NCI-H128 (cell line): ENCODE measurements at regions not wholly inside any gene's neighbourhood (a gene's known extent, or its start where the extent isn't known, plus 50 kb on each side); places are given as distances from the start of the nearest gene placed in this dataset.
"Not testable (repeated sequence)": the region's sequence is repeated elsewhere in the genome, so short reads cannot be mapped to it uniquely, and the experiment has no call there.

Experiments used
- DNase-seq: peaks from one replicate; lab custom pipeline; 2025; ENCODE audit not compliant: unreplicated experiment; lab: John Stamatoyannopoulos, UW

- no peak for DNase-seq
Observed at GRCh38 chr15:46894644-46895043, 822.7 kb upstream of the SEMA6D start.

GRCh38 chr15:46897266-46897665 is 820.0 kb upstream of the SEMA6D start:
- DNase-seq, result no peak

- no peak for DNase-seq
Observed at GRCh38 chr15:46901001-46901400, 816.3 kb upstream of the SEMA6D start.

- DNase-seq, result no peak
Observed at GRCh38 chr15:46917721-46918252, 799.5 kb upstream of the SEMA6D start.

GRCh38 chr15:46918462-46919140 is 798.7 kb upstream of the SEMA6D start:
- DNase-seq, result no peak

- DNase-seq, result no peak
Observed at GRCh38 chr15:46921891-46922290, 795.4 kb upstream of the SEMA6D start.

- no peak for DNase-seq
Observed at GRCh38 chr15:46930426-46930825, 786.9 kb upstream of the SEMA6D start.

GRCh38 chr15:46933332-46933731 is 784.0 kb upstream of the SEMA6D start:
- no peak for DNase-seq

- no peak for DNase-seq
Observed at GRCh38 chr15:46934851-46935250, 782.5 kb upstream of the SEMA6D start.

- DNase-seq, result no peak
Observed at GRCh38 chr15:46938169-46938568, 779.1 kb upstream of the SEMA6D start.

- no peak for DNase-seq
Observed at GRCh38 chr15:46941241-46941640, 776.1 kb upstream of the SEMA6D start.

- DNase-seq, result no peak
Observed at GRCh38 chr15:46946953-46947352, 770.4 kb upstream of the SEMA6D start.

GRCh38 chr15:46955576-46955975 is 761.7 kb upstream of the SEMA6D start:
- DNase-seq, result no peak

- no peak for DNase-seq
Observed at GRCh38 chr15:46956456-46956855, 760.8 kb upstream of the SEMA6D start.

- no peak for DNase-seq
Observed at GRCh38 chr15:46956881-46957280, 760.4 kb upstream of the SEMA6D start.

- no peak for DNase-seq
Observed at GRCh38 chr15:46960581-46960980, 756.7 kb upstream of the SEMA6D start.

GRCh38 chr15:46961795-46962194 is 755.5 kb upstream of the SEMA6D start:
- DNase-seq, result no peak

- not testable (repeated sequence) for DNase-seq
Observed at GRCh38 chr15:46988055-46988454, 729.2 kb upstream of the SEMA6D start.

- DNase-seq, result no peak
Observed at GRCh38 chr15:46996359-46996758, 720.9 kb upstream of the SEMA6D start.

- no peak for DNase-seq
Observed at GRCh38 chr15:46997501-46997900, 719.8 kb upstream of the SEMA6D start.

GRCh38 chr15:47003568-47003967 is 713.7 kb upstream of the SEMA6D start:
- DNase-seq, result no peak

- no peak for DNase-seq
Observed at GRCh38 chr15:47013446-47013845, 703.9 kb upstream of the SEMA6D start.

- no peak for DNase-seq
Observed at GRCh38 chr15:47027322-47027946, 689.9 kb upstream of the SEMA6D start.
